ENCODE measurements at regions not wholly inside any gene's neighbourhood (a gene's known extent, or its start where the extent isn't known, plus 50 kb on each side); places are given as distances from the start of the nearest gene placed in this dataset.

- TF ChIP-seq, protein P1, sequence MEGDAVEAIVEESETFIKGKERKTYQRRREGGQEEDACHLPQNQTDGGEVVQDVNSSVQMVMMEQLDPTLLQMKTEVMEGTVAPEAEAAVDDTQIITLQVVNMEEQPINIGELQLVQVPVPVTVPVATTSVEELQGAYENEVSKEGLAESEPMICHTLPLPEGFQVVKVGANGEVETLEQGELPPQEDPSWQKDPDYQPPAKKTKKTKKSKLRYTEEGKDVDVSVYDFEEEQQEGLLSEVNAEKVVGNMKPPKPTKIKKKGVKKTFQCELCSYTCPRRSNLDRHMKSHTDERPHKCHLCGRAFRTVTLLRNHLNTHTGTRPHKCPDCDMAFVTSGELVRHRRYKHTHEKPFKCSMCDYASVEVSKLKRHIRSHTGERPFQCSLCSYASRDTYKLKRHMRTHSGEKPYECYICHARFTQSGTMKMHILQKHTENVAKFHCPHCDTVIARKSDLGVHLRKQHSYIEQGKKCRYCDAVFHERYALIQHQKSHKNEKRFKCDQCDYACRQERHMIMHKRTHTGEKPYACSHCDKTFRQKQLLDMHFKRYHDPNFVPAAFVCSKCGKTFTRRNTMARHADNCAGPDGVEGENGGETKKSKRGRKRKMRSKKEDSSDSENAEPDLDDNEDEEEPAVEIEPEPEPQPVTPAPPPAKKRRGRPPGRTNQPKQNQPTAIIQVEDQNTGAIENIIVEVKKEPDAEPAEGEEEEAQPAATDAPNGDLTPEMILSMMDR (conservative IDR thresholded peaks at IDR 0.05) = no peak
- no peak for TF ChIP-seq EZH2 (IDR thresholded peaks at IDR 0.05; ENCODE audit: low read depth)
These were observed 102.3 kb upstream of the MCHR2 start for GRCh38 chr6:100096341-100096740.
